IMR-90 (cell line): ENCODE measurements at regions not wholly inside any gene's neighbourhood (a gene's known extent, or its start where the extent isn't known, plus 50 kb on each side); places are given as distances from the start of the nearest gene placed in this dataset.

Experiments
- ATAC-seq: fragments of 200-7000 bp; cut with Tn5 transposase; 2 replicates; pipeline ENCODE4 v1.9.1; 2020; ENCODE audit warnings: low read depth, mild to moderate bottlenecking, moderate library complexity
- BruUV-seq: library from RNA; stranded (reverse); fragments of 400-500 nt; replicated peaks from 2 replicates; lab custom pipeline; 2021; lab: Mats Ljungman, UMichigan
- CTCF ChIA-PET: fragments of 300-600 bp; formaldehyde crosslinking; extraction: SDS; loops from one replicate; lab custom pipeline; 2021; ENCODE audit warnings: antibody characterized with exemption; lab: Yijun Ruan, JAX
- POLR2A ChIA-PET: fragments of 300-600 bp; sonication (Branson Sonifier 250); formaldehyde crosslinking; loops from one replicate; lab custom pipeline; 2022; ENCODE audit warnings: antibody characterized with exemption; ENCODE audit not compliant: unreplicated experiment; lab: Charles Lee
- DNase-seq: peaks from one replicate; pipeline ENCODE4 v3.0.0; 2013
- H2AFZ ChIP-seq: replicated peaks from 2 replicates; pipeline ENCODE3; 2013; ENCODE audit warnings: low read length, mild to moderate bottlenecking; ENCODE audit not compliant: poor library complexity
- H2AK5ac ChIP-seq: 2 replicates; pipeline ENCODE4 v1.6.1; 2013; ENCODE audit warnings: low read depth, low read length, inconsistent platforms
- H2AK9ac ChIP-seq: replicated peaks from 2 replicates; pipeline ENCODE3; 2013; ENCODE audit warnings: mild to moderate bottlenecking, low read depth, low read length, moderate library complexity; ENCODE audit not compliant: poor library complexity
- H2BK120ac ChIP-seq: 2 replicates; pipeline ENCODE4 v1.6.1; 2013; ENCODE audit warnings: low read depth, low read length, inconsistent platforms
- H2BK15ac ChIP-seq: 3 replicates; pipeline ENCODE4 v1.6.1; 2013; ENCODE audit warnings: low read depth, low read length, inconsistent platforms
- H2BK20ac ChIP-seq: 2 replicates; pipeline ENCODE4 v1.6.1; 2013; ENCODE audit warnings: low read depth, mild to moderate bottlenecking, inconsistent platforms, low read length, moderate library complexity
- H2BK5ac ChIP-seq: 2 replicates; pipeline ENCODE4 v1.6.1; 2013; ENCODE audit warnings: mild to moderate bottlenecking, low read depth, low read length, inconsistent platforms; ENCODE audit not compliant: poor library complexity, severe bottlenecking
- H3K14ac ChIP-seq: replicated peaks from 2 replicates; pipeline ENCODE4 v1.6.1; 2013; ENCODE audit warnings: low read depth, low read length, inconsistent platforms
- H3K18ac ChIP-seq: 2 replicates; pipeline ENCODE4 v1.6.1; 2013; ENCODE audit warnings: low read depth, low read length, control low read depth
- H3K23ac ChIP-seq: 2 replicates; pipeline ENCODE4 v1.6.1; 2013; ENCODE audit warnings: low read depth, low read length, inconsistent platforms
- H3K27ac ChIP-seq: 2 replicates; pipeline ENCODE4 v1.5.1; 2013; ENCODE audit warnings: mild to moderate bottlenecking, control low read depth, low read length; ENCODE audit not compliant: insufficient read depth
- H3K27me3 ChIP-seq: 2 replicates; pipeline ENCODE4 v1.6.1; 2013; ENCODE audit warnings: low read length; ENCODE audit not compliant: control insufficient read depth, insufficient read depth
- H3K36me3 ChIP-seq: 2 replicates; pipeline ENCODE4 v1.6.1; 2013; ENCODE audit warnings: low read length, mixed read lengths; ENCODE audit not compliant: control insufficient read depth, insufficient read depth
- H3K4ac ChIP-seq: 2 replicates; pipeline ENCODE4 v1.6.1; 2013; ENCODE audit warnings: low read depth, low read length, inconsistent platforms
- H3K4me1 ChIP-seq: 2 replicates; pipeline ENCODE4 v1.6.1; 2013; ENCODE audit warnings: low read length, mixed read lengths; ENCODE audit not compliant: control insufficient read depth, insufficient read depth
- H3K4me2 ChIP-seq: 2 replicates; pipeline ENCODE4 v1.6.1; 2013; ENCODE audit warnings: low read depth, mild to moderate bottlenecking, control low read depth, low read length, moderate library complexity
- H3K4me3 ChIP-seq: 2 replicates; pipeline ENCODE4 v1.5.1; 2013; ENCODE audit warnings: low read depth, mild to moderate bottlenecking, control low read depth, low read length, moderate library complexity; ENCODE audit not compliant: insufficient read depth
- H3K56ac ChIP-seq: 2 replicates; pipeline ENCODE4 v1.6.1; 2013; ENCODE audit warnings: low read length, inconsistent platforms; ENCODE audit not compliant: insufficient read depth; ENCODE audit errors: extremely low read depth
- H3K79me1 ChIP-seq, 2 experiments: 2 replicates each; pipeline ENCODE4 v1.6.1; 2013; ENCODE audit warnings: low read length in 2 of 2, inconsistent platforms in 1 of 2, low read depth in 1 of 2
- H3K9ac ChIP-seq: 2 replicates; pipeline ENCODE4 v1.6.1; 2013; ENCODE audit warnings: low read depth, low read length, control low read depth
- H3K9me1 ChIP-seq: 2 replicates; pipeline ENCODE4 v1.6.1; 2013; ENCODE audit warnings: low read length, inconsistent platforms; ENCODE audit not compliant: insufficient read depth
- H3K9me3 ChIP-seq: 2 replicates; pipeline ENCODE4 v1.6.1; 2013; ENCODE audit warnings: low read length; ENCODE audit not compliant: control insufficient read depth, insufficient read depth
- H4K20me1 ChIP-seq: 2 replicates; pipeline ENCODE4 v1.6.1; 2013; ENCODE audit warnings: low read length, inconsistent platforms; ENCODE audit not compliant: insufficient read depth
- H4K5ac ChIP-seq: 2 replicates; pipeline ENCODE4 v1.6.1; 2013; ENCODE audit warnings: mild to moderate bottlenecking, low read depth, low read length, control low read depth
- H4K8ac ChIP-seq, 2 experiments: 2 replicates each; pipeline ENCODE4 v1.6.1; 2013; ENCODE audit warnings: low read depth in 2 of 2, low read length in 2 of 2, control low read depth in 1 of 2, inconsistent platforms in 1 of 2
- H4K91ac ChIP-seq: 2 replicates; pipeline ENCODE4 v1.6.1; 2013; ENCODE audit warnings: low read depth, low read length, inconsistent platforms; ENCODE audit not compliant: insufficient read depth
- BHLHE40 ChIP-seq: fragments of 150-350 bp; IDR thresholded peaks from 2 replicates; pipeline ENCODE4 v1.6.1; 2016; ENCODE audit warnings: mild to moderate bottlenecking, low read depth, low read length
- CEBPB ChIP-seq: IDR thresholded peaks from 2 replicates; pipeline ENCODE4 v1.6.1; 2012; ENCODE audit warnings: low read depth, low read length, improper control_type of control experiment
- CTCF ChIP-seq: conservative IDR thresholded peaks from 2 replicates; pipeline ENCODE4 v1.5.1; 2012; ENCODE audit warnings: mild to moderate bottlenecking, low read depth, low read length, improper control_type of control experiment
- MAFK ChIP-seq: IDR thresholded peaks from 2 replicates; pipeline ENCODE4 v1.6.1; 2012; ENCODE audit warnings: low read depth, low read length, improper control_type of control experiment
- MAZ ChIP-seq: IDR thresholded peaks from 2 replicates; pipeline ENCODE4 v1.6.1; 2012; ENCODE audit warnings: low read depth, mild to moderate bottlenecking, low read length, improper control_type of control experiment, moderate library complexity, borderline replicate concordance
- MXI1 ChIP-seq: IDR thresholded peaks from 2 replicates; pipeline ENCODE4 v1.6.1; 2012; ENCODE audit warnings: low read depth, mild to moderate bottlenecking, low read length, moderate library complexity, borderline replicate concordance
- NFE2L2 ChIP-seq: fragments of 150-350 bp; IDR thresholded peaks from 2 replicates; pipeline ENCODE4 v1.6.1; 2016; ENCODE audit warnings: low read depth, mild to moderate bottlenecking, low read length
- RAD21 ChIP-seq: IDR thresholded peaks from 2 replicates; pipeline ENCODE4 v1.6.1; 2012; ENCODE audit warnings: low read length, improper control_type of control experiment
- RCOR1 ChIP-seq: IDR thresholded peaks from 2 replicates; pipeline ENCODE4 v1.6.1; 2012; ENCODE audit warnings: mild to moderate bottlenecking, low read length, improper control_type of control experiment; ENCODE audit not compliant: insufficient replicate concordance
- RFX5 ChIP-seq: IDR thresholded peaks from 2 replicates; pipeline ENCODE4 v1.8.0; 2012; ENCODE audit warnings: low read depth, mild to moderate bottlenecking, low read length, moderate library complexity
- WGBS, 2 experiments: methylation state at CpG; one replicate each; pipeline versions ENCODE4 v1.1.5 to v1.1.7; 2013; ENCODE audit warnings: missing lambda C conversion rate in 2 of 2; ENCODE audit not compliant: insufficient read length in 1 of 2; ENCODE audit errors: extremely low coverage in 2 of 2; 5-methylcytosine and 5-hydroxymethylcytosine counted together
- dilution Hi-C: fragments of 300-500 bp; cut with HindIII; formaldehyde crosslinking; loops from one replicate; pipeline ENCODE4 v1.14.3; 2018; ENCODE audit warnings: low sequenced_read_pairs; ENCODE audit not compliant: unreplicated experiment
- in situ Hi-C: fragments of 300-500 bp; cut with MboI; formaldehyde crosslinking; loops from 3 replicates; pipeline ENCODE4 v1.14.3; 2019; ENCODE audit warnings: low sequenced_read_pairs, inconsistent platforms, mixed read lengths
- intact Hi-C: fragments of 100-400 bp; cut with micrococcal nuclease; formaldehyde crosslinking; loops from 2 replicates; pipeline ENCODE4 v1.10.0; 2022

GRCh38 chr17:14616528-14616927 lies 315.6 kb downstream of the HS3ST3B1 start:
- Histone ChIP-seq H3K36me3 (no peaks in the 10 kb centered on the region), H2BK5ac (no peak overlapping the region), H3K23ac (no peak overlapping the region), H2AK5ac (no peak overlapping the region), H2AFZ (no peak overlapping the region), H3K27me3 (no peaks in the 10 kb centered on the region), H4K5ac (no peak overlapping the region), H3K79me1 (no peaks in the 10 kb centered on the region), H4K8ac (no peak overlapping the region), H3K9me1 (no peaks in the 10 kb centered on the region), H3K4me2 (no peak overlapping the region), H3K4ac (no peak overlapping the region), H3K4me3 (no peak overlapping the region), H4K20me1 (no peaks in the 10 kb centered on the region), H3K18ac (no peak overlapping the region), H3K27ac (no peak overlapping the region), H3K9me3 (no peaks in the 10 kb centered on the region), H2AK9ac (no peak overlapping the region), H3K56ac (no peak overlapping the region), H2BK15ac (no peak overlapping the region), H2BK20ac (no peak overlapping the region), H3K9ac (no peak overlapping the region), H4K91ac (no peak overlapping the region), H3K14ac (no peak overlapping the region), H3K4me1 (no peaks in the 10 kb centered on the region), H2BK120ac (no peak overlapping the region)
- no peak for DNase-seq
- TF ChIP-seq RFX5 (no peak), RCOR1 (no peak), BHLHE40 (no peak), MXI1 (no peak), MAZ (no peak), CEBPB (no peak), MAFK (no peak), CTCF (no peak), RAD21 (no peak), NFE2L2 (no peak)
- whole genome bisulfite sequencing, 2 experiments, result no CpG with 5 or more reads among the region's 2 CpGs
- ChIA-PET CTCF (no interaction called here), POLR2A (no interaction called here)
- BruUV-seq, result no TSS peak
- dilution Hi-C loops, result no loop called here
- in situ Hi-C loops, result no loop called here
- intact Hi-C loops, result no loop called here
- ATAC-seq, result no peak
